IMR-90 (cell line): ENCODE measurements at regions not wholly inside any gene's neighbourhood (a gene's known extent, or its start where the extent isn't known, plus 50 kb on each side); places are given as distances from the start of the nearest gene placed in this dataset.

ENCODE experiments used
- ATAC-seq: fragments of 200-7000 bp; cut with Tn5 transposase; 2 replicates; pipeline ENCODE4 v1.9.1; 2020; ENCODE audit warnings: low read depth, mild to moderate bottlenecking, moderate library complexity
- BruUV-seq: library from RNA; stranded (reverse); fragments of 400-500 nt; replicated peaks from 2 replicates; lab custom pipeline; 2021; lab: Mats Ljungman, UMichigan
- CTCF ChIA-PET: fragments of 300-600 bp; formaldehyde crosslinking; extraction: SDS; loops from one replicate; lab custom pipeline; 2021; ENCODE audit warnings: antibody characterized with exemption; lab: Yijun Ruan, JAX
- POLR2A ChIA-PET: fragments of 300-600 bp; sonication (Branson Sonifier 250); formaldehyde crosslinking; loops from one replicate; lab custom pipeline; 2022; ENCODE audit warnings: antibody characterized with exemption; ENCODE audit not compliant: unreplicated experiment; lab: Charles Lee
- DNase-seq: peaks from one replicate; pipeline ENCODE4 v3.0.0; 2013
- H2AFZ ChIP-seq: replicated peaks from 2 replicates; pipeline ENCODE3; 2013; ENCODE audit warnings: low read length, mild to moderate bottlenecking; ENCODE audit not compliant: poor library complexity
- H2AK5ac ChIP-seq: 2 replicates; pipeline ENCODE4 v1.6.1; 2013; ENCODE audit warnings: low read depth, low read length, inconsistent platforms
- H2AK9ac ChIP-seq: replicated peaks from 2 replicates; pipeline ENCODE3; 2013; ENCODE audit warnings: mild to moderate bottlenecking, low read depth, low read length, moderate library complexity; ENCODE audit not compliant: poor library complexity
- H2BK120ac ChIP-seq: 2 replicates; pipeline ENCODE4 v1.6.1; 2013; ENCODE audit warnings: low read depth, low read length, inconsistent platforms
- H2BK15ac ChIP-seq: 3 replicates; pipeline ENCODE4 v1.6.1; 2013; ENCODE audit warnings: low read depth, low read length, inconsistent platforms
- H2BK20ac ChIP-seq: 2 replicates; pipeline ENCODE4 v1.6.1; 2013; ENCODE audit warnings: low read depth, mild to moderate bottlenecking, inconsistent platforms, low read length, moderate library complexity
- H2BK5ac ChIP-seq: 2 replicates; pipeline ENCODE4 v1.6.1; 2013; ENCODE audit warnings: mild to moderate bottlenecking, low read depth, low read length, inconsistent platforms; ENCODE audit not compliant: poor library complexity, severe bottlenecking
- H3K14ac ChIP-seq: replicated peaks from 2 replicates; pipeline ENCODE4 v1.6.1; 2013; ENCODE audit warnings: low read depth, low read length, inconsistent platforms
- H3K18ac ChIP-seq: 2 replicates; pipeline ENCODE4 v1.6.1; 2013; ENCODE audit warnings: low read depth, low read length, control low read depth
- H3K23ac ChIP-seq: 2 replicates; pipeline ENCODE4 v1.6.1; 2013; ENCODE audit warnings: low read depth, low read length, inconsistent platforms
- H3K27ac ChIP-seq: 2 replicates; pipeline ENCODE4 v1.5.1; 2013; ENCODE audit warnings: mild to moderate bottlenecking, control low read depth, low read length; ENCODE audit not compliant: insufficient read depth
- H3K27me3 ChIP-seq: 2 replicates; pipeline ENCODE4 v1.6.1; 2013; ENCODE audit warnings: low read length; ENCODE audit not compliant: control insufficient read depth, insufficient read depth
- H3K36me3 ChIP-seq: 2 replicates; pipeline ENCODE4 v1.6.1; 2013; ENCODE audit warnings: low read length, mixed read lengths; ENCODE audit not compliant: control insufficient read depth, insufficient read depth
- H3K4ac ChIP-seq: 2 replicates; pipeline ENCODE4 v1.6.1; 2013; ENCODE audit warnings: low read depth, low read length, inconsistent platforms
- H3K4me1 ChIP-seq: 2 replicates; pipeline ENCODE4 v1.6.1; 2013; ENCODE audit warnings: low read length, mixed read lengths; ENCODE audit not compliant: control insufficient read depth, insufficient read depth
- H3K4me2 ChIP-seq: 2 replicates; pipeline ENCODE4 v1.6.1; 2013; ENCODE audit warnings: low read depth, mild to moderate bottlenecking, control low read depth, low read length, moderate library complexity
- H3K4me3 ChIP-seq: 2 replicates; pipeline ENCODE4 v1.5.1; 2013; ENCODE audit warnings: low read depth, mild to moderate bottlenecking, control low read depth, low read length, moderate library complexity; ENCODE audit not compliant: insufficient read depth
- H3K56ac ChIP-seq: 2 replicates; pipeline ENCODE4 v1.6.1; 2013; ENCODE audit warnings: low read length, inconsistent platforms; ENCODE audit not compliant: insufficient read depth; ENCODE audit errors: extremely low read depth
- H3K79me1 ChIP-seq, 2 experiments: 2 replicates each; pipeline ENCODE4 v1.6.1; 2013; ENCODE audit warnings: low read length in 2 of 2, inconsistent platforms in 1 of 2, low read depth in 1 of 2
- H3K9ac ChIP-seq: 2 replicates; pipeline ENCODE4 v1.6.1; 2013; ENCODE audit warnings: low read depth, low read length, control low read depth
- H3K9me1 ChIP-seq: 2 replicates; pipeline ENCODE4 v1.6.1; 2013; ENCODE audit warnings: low read length, inconsistent platforms; ENCODE audit not compliant: insufficient read depth
- H3K9me3 ChIP-seq: 2 replicates; pipeline ENCODE4 v1.6.1; 2013; ENCODE audit warnings: low read length; ENCODE audit not compliant: control insufficient read depth, insufficient read depth
- H4K20me1 ChIP-seq: 2 replicates; pipeline ENCODE4 v1.6.1; 2013; ENCODE audit warnings: low read length, inconsistent platforms; ENCODE audit not compliant: insufficient read depth
- H4K5ac ChIP-seq: 2 replicates; pipeline ENCODE4 v1.6.1; 2013; ENCODE audit warnings: mild to moderate bottlenecking, low read depth, low read length, control low read depth
- H4K8ac ChIP-seq, 2 experiments: 2 replicates each; pipeline ENCODE4 v1.6.1; 2013; ENCODE audit warnings: low read depth in 2 of 2, low read length in 2 of 2, control low read depth in 1 of 2, inconsistent platforms in 1 of 2
- H4K91ac ChIP-seq: 2 replicates; pipeline ENCODE4 v1.6.1; 2013; ENCODE audit warnings: low read depth, low read length, inconsistent platforms; ENCODE audit not compliant: insufficient read depth
- BHLHE40 ChIP-seq: fragments of 150-350 bp; IDR thresholded peaks from 2 replicates; pipeline ENCODE4 v1.6.1; 2016; ENCODE audit warnings: mild to moderate bottlenecking, low read depth, low read length
- CEBPB ChIP-seq: IDR thresholded peaks from 2 replicates; pipeline ENCODE4 v1.6.1; 2012; ENCODE audit warnings: low read depth, low read length, improper control_type of control experiment
- CHD1 ChIP-seq: IDR thresholded peaks from 2 replicates; pipeline ENCODE4 v1.6.1; 2012; ENCODE audit warnings: low read depth, low read length, improper control_type of control experiment
- FOS ChIP-seq: fragments of 150-350 bp; IDR thresholded peaks from 2 replicates; pipeline ENCODE4 v1.6.1; 2016; ENCODE audit warnings: low read depth, low read length
- MAFK ChIP-seq: IDR thresholded peaks from 2 replicates; pipeline ENCODE4 v1.6.1; 2012; ENCODE audit warnings: low read depth, low read length, improper control_type of control experiment
- MAZ ChIP-seq: IDR thresholded peaks from 2 replicates; pipeline ENCODE4 v1.6.1; 2012; ENCODE audit warnings: low read depth, mild to moderate bottlenecking, low read length, improper control_type of control experiment, moderate library complexity, borderline replicate concordance
- MXI1 ChIP-seq: IDR thresholded peaks from 2 replicates; pipeline ENCODE4 v1.6.1; 2012; ENCODE audit warnings: low read depth, mild to moderate bottlenecking, low read length, moderate library complexity, borderline replicate concordance
- NFE2L2 ChIP-seq: fragments of 150-350 bp; IDR thresholded peaks from 2 replicates; pipeline ENCODE4 v1.6.1; 2016; ENCODE audit warnings: low read depth, mild to moderate bottlenecking, low read length
- POLR2A ChIP-seq: IDR thresholded peaks from 2 replicates; pipeline ENCODE4 v1.6.1; 2012; ENCODE audit warnings: mild to moderate bottlenecking, low read depth, low read length
- RAD21 ChIP-seq: IDR thresholded peaks from 2 replicates; pipeline ENCODE4 v1.6.1; 2012; ENCODE audit warnings: low read length, improper control_type of control experiment
- RCOR1 ChIP-seq: IDR thresholded peaks from 2 replicates; pipeline ENCODE4 v1.6.1; 2012; ENCODE audit warnings: mild to moderate bottlenecking, low read length, improper control_type of control experiment; ENCODE audit not compliant: insufficient replicate concordance
- RFX5 ChIP-seq: IDR thresholded peaks from 2 replicates; pipeline ENCODE4 v1.8.0; 2012; ENCODE audit warnings: low read depth, mild to moderate bottlenecking, low read length, moderate library complexity
- SMC3 ChIP-seq: fragments of 150-350 bp; IDR thresholded peaks from 2 replicates; pipeline ENCODE4 v1.6.1; 2016; ENCODE audit warnings: low read depth, mild to moderate bottlenecking, antibody characterized with exemption, low read length, moderate library complexity
- WGBS, 2 experiments: methylation state at CpG; one replicate each; pipeline versions ENCODE4 v1.1.5 to v1.1.7; 2013; ENCODE audit warnings: missing lambda C conversion rate in 2 of 2; ENCODE audit not compliant: insufficient read length in 1 of 2; ENCODE audit errors: extremely low coverage in 2 of 2; 5-methylcytosine and 5-hydroxymethylcytosine counted together
- dilution Hi-C: fragments of 300-500 bp; cut with HindIII; formaldehyde crosslinking; loops from one replicate; pipeline ENCODE4 v1.14.3; 2018; ENCODE audit warnings: low sequenced_read_pairs; ENCODE audit not compliant: unreplicated experiment
- in situ Hi-C: fragments of 300-500 bp; cut with MboI; formaldehyde crosslinking; loops from 3 replicates; pipeline ENCODE4 v1.14.3; 2019; ENCODE audit warnings: low sequenced_read_pairs, inconsistent platforms, mixed read lengths
- intact Hi-C: fragments of 100-400 bp; cut with micrococcal nuclease; formaldehyde crosslinking; loops from 2 replicates; pipeline ENCODE4 v1.10.0; 2022
- TF ChIP-seq, protein P1 (sequence below): fragments of 150-350 bp; IDR thresholded peaks from 2 replicates; pipeline ENCODE4 v1.6.1; 2017; ENCODE audit warnings: mild to moderate bottlenecking, antibody characterized with exemption, low read length, low read depth
- TF ChIP-seq, protein P2 (sequence below): fragments of 150-350 bp; IDR thresholded peaks from 2 replicates; pipeline ENCODE4 v1.6.1; 2016; ENCODE audit warnings: low read depth, mild to moderate bottlenecking, low read length, moderate library complexity, borderline replicate concordance
- TF ChIP-seq, protein P3 (sequence below): conservative IDR thresholded peaks from 2 replicates; pipeline ENCODE4 v1.5.1; 2012; ENCODE audit warnings: mild to moderate bottlenecking, low read depth, low read length, improper control_type of control experiment

DNA sequence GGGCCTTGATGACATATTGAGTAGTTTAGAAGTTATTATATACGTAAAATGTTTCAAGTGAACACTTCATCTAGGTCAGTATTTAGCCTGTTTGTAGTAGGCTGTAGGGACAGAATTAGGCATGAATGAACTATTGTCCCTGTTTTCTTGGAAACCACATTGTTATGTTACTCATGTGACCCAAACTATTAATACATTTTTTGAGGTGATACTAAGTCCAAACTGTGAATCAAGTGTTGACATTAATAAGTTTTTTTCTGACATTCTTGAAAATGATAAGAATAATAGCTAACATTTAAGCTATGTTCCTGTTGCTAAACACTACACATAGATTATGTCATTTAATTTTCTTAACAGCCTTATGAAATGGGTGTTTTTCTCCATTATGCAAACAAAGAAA, 1642.7 kb upstream of the WWC1 start:
- H3K9me3 ChIP-seq, result peaks cover 2% of the 10 kb centered on the region; the same call in 1 of the 2 replicates
- CTCF ChIA-PET, result no interaction called here
- in situ Hi-C loops (no loop called here), dilution Hi-C loops (no loop called here), intact Hi-C loops (no loop called here)
- no peak overlapping the region for H3K56ac ChIP-seq
- no TSS peak for BruUV-seq
- no peak overlapping the region for H2AK5ac ChIP-seq
- H2BK5ac ChIP-seq, result no peak overlapping the region
- WGBS, 2 experiments, result no CpG with 5 or more reads among the region's 1 CpG
- ATAC-seq (no peak), DNase-seq (no peak)
- no peak overlapping the region for H2AK9ac ChIP-seq
- no peak overlapping the region for H3K18ac ChIP-seq
- no peak overlapping the region for H4K8ac ChIP-seq
- no peaks in the 10 kb centered on the region for H3K36me3 ChIP-seq
- H3K23ac ChIP-seq, result no peak overlapping the region
- no peak overlapping the region for H3K27ac ChIP-seq
- no peak overlapping the region for H3K4me2 ChIP-seq
- no peak overlapping the region for H2BK20ac ChIP-seq
- no peaks in the 10 kb centered on the region for H3K9me1 ChIP-seq
- no peak overlapping the region for H3K9ac ChIP-seq
- no peak overlapping the region for H3K4ac ChIP-seq
- POLR2A ChIA-PET, result no interaction called here
- H4K5ac ChIP-seq, result no peak overlapping the region
- no peaks in the 10 kb centered on the region for H3K4me1 ChIP-seq
- no peak overlapping the region for H2BK15ac ChIP-seq
- no peak for TF ChIP-seq MAFK
- TF ChIP-seq RAD21, result no peak
- no peak for TF ChIP-seq RCOR1
- TF ChIP-seq RFX5, result no peak
- no peak for TF ChIP-seq NFE2L2
- TF ChIP-seq, protein P1, sequence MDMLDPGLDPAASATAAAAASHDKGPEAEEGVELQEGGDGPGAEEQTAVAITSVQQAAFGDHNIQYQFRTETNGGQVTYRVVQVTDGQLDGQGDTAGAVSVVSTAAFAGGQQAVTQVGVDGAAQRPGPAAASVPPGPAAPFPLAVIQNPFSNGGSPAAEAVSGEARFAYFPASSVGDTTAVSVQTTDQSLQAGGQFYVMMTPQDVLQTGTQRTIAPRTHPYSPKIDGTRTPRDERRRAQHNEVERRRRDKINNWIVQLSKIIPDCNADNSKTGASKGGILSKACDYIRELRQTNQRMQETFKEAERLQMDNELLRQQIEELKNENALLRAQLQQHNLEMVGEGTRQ, result no peak
- TF ChIP-seq CEBPB, result no peak
- no peak for TF ChIP-seq MXI1
- no peak for TF ChIP-seq MAZ
- TF ChIP-seq POLR2A, result no peak
- no peak for TF ChIP-seq FOS
- no peak for TF ChIP-seq BHLHE40
- no peak for TF ChIP-seq CHD1
- no peak for TF ChIP-seq SMC3
- TF ChIP-seq, protein P2, sequence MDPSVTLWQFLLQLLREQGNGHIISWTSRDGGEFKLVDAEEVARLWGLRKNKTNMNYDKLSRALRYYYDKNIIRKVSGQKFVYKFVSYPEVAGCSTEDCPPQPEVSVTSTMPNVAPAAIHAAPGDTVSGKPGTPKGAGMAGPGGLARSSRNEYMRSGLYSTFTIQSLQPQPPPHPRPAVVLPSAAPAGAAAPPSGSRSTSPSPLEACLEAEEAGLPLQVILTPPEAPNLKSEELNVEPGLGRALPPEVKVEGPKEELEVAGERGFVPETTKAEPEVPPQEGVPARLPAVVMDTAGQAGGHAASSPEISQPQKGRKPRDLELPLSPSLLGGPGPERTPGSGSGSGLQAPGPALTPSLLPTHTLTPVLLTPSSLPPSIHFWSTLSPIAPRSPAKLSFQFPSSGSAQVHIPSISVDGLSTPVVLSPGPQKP, result no peak
- TF ChIP-seq, protein P3, sequence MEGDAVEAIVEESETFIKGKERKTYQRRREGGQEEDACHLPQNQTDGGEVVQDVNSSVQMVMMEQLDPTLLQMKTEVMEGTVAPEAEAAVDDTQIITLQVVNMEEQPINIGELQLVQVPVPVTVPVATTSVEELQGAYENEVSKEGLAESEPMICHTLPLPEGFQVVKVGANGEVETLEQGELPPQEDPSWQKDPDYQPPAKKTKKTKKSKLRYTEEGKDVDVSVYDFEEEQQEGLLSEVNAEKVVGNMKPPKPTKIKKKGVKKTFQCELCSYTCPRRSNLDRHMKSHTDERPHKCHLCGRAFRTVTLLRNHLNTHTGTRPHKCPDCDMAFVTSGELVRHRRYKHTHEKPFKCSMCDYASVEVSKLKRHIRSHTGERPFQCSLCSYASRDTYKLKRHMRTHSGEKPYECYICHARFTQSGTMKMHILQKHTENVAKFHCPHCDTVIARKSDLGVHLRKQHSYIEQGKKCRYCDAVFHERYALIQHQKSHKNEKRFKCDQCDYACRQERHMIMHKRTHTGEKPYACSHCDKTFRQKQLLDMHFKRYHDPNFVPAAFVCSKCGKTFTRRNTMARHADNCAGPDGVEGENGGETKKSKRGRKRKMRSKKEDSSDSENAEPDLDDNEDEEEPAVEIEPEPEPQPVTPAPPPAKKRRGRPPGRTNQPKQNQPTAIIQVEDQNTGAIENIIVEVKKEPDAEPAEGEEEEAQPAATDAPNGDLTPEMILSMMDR, result no peak
- no peak overlapping the region for H2AFZ ChIP-seq
- H3K27me3 ChIP-seq, result no peaks in the 10 kb centered on the region
- H2BK120ac ChIP-seq, result no peak overlapping the region
- no peak overlapping the region for H3K14ac ChIP-seq
- H4K91ac ChIP-seq, result no peak overlapping the region
- H3K79me1 ChIP-seq, result no peaks in the 10 kb centered on the region
- no peaks in the 10 kb centered on the region for H4K20me1 ChIP-seq
- H3K4me3 ChIP-seq, result no peak overlapping the region
